GM10248 (cell line): ENCODE measurements at regions not wholly inside any gene's neighbourhood (a gene's known extent, or its start where the extent isn't known, plus 50 kb on each side); places are given as distances from the start of the nearest gene placed in this dataset.

Experiments used
- CTCF ChIA-PET: fragments of 300-600 bp; sonication (Branson Sonifier 250); formaldehyde crosslinking; extraction: SDS; loops from one replicate; lab custom pipeline; 2021; ENCODE audit warnings: antibody characterized with exemption; lab: Yijun Ruan, JAX
- POLR2A ChIA-PET: fragments of 350-650 bp; sonication (Branson Sonifier 250); formaldehyde crosslinking; extraction: SDS; loops from one replicate; lab custom pipeline; 2020; ENCODE audit warnings: antibody characterized with exemption; lab: Yijun Ruan, JAX
- DNase-seq: peaks from one replicate; pipeline ENCODE4 v3.0.0; 2012; ENCODE audit errors: extremely low spot score
- CTCF ChIP-seq: IDR thresholded peaks from 2 replicates; pipeline ENCODE4 v1.5.1; 2012; ENCODE audit warnings: mild to moderate bottlenecking, low read depth; ENCODE audit errors: extremely low read depth, missing control alignments, control extremely low read depth

- CTCF ChIA-PET = no interaction called here
- TF ChIP-seq CTCF = no peak
Measured at GRCh38 chr5:4447657-4448056, 692.5 kb upstream of the ADAMTS16 start.

GRCh38 chr5:4453655-4454054, 686.5 kb upstream of the ADAMTS16 start:
- DNase-seq = no peak
- POLR2A ChIA-PET = no interaction called here
- TF ChIP-seq CTCF = no peak
- CTCF ChIA-PET = interaction anchor here (1.0 kb wide), 1 partner anchor 11 kb away, joined by 3 read pairs; no protein-coding TSS in a partner anchor

More at GRCh38 chr5:4447657-4448056, 692.5 kb upstream of the ADAMTS16 start:
- DNase-seq = no peak
- POLR2A ChIA-PET = no interaction called here

GRCh38 chr5:4479426-4479825, 660.7 kb upstream of the ADAMTS16 start:
- no peak for DNase-seq
- no peak for TF ChIP-seq CTCF
- ChIA-PET POLR2A (no interaction called here), CTCF (no interaction called here)

- CTCF ChIA-PET = no interaction called here
- DNase-seq = no peak
- TF ChIP-seq CTCF = no peak
- POLR2A ChIA-PET = no interaction called here
Measured at GRCh38 chr5:4480528-4481349, 659.4 kb upstream of the ADAMTS16 start.

- ChIA-PET POLR2A (no interaction called here), CTCF (interaction anchor here (1.4 kb wide), 1 partner anchor 12 kb away, joined by 3 read pairs; no protein-coding TSS in a partner anchor)
- no peak for DNase-seq
- no peak for TF ChIP-seq CTCF
Measured at GRCh38 chr5:4487581-4487980, 652.5 kb upstream of the ADAMTS16 start.

GRCh38 chr5:4511996-4512656, 628.0 kb upstream of the ADAMTS16 start:
- DNase-seq = no peak
- ChIA-PET POLR2A (no interaction called here), CTCF (no interaction called here)
- no peak for TF ChIP-seq CTCF
